GM23338 (cell line): ENCODE measurements at regions not wholly inside any gene's neighbourhood (a gene's known extent, or its start where the extent isn't known, plus 50 kb on each side); places are given as distances from the start of the nearest gene placed in this dataset.

Experiments used
- ATAC-seq: fragments of 200-7000 bp; cut with Tn5 transposase; 3 replicates; pipeline ENCODE4 v1.9.1; 2020
- DNase-seq: peaks from one replicate; pipeline ENCODE4 v3.0.0-alpha.2; 2015; ENCODE audit warnings: low spot score
- H2AFZ ChIP-seq: fragments of 200-600 bp; sonication (generic); 2 replicates; pipeline ENCODE4 v1.8.0; 2016; ENCODE audit warnings: antibody characterized with exemption, mild to moderate bottlenecking, moderate library complexity
- H3F3A ChIP-seq: fragments of 200-600 bp; sonication (generic); replicated peaks from 2 replicates; pipeline ENCODE4 v1.8.0; 2017; ENCODE audit warnings: antibody characterized with exemption, mixed run types, low read depth
- H3K27ac ChIP-seq: fragments of 200-600 bp; sonication (generic); 2 replicates; pipeline ENCODE4 v1.6.1; 2016; ENCODE audit warnings: low read depth
- H3K27me3 ChIP-seq: fragments of 200-600 bp; sonication (generic); 2 replicates; pipeline ENCODE4 v1.8.0; 2016; ENCODE audit warnings: mild to moderate bottlenecking, mixed run types, moderate library complexity; ENCODE audit not compliant: insufficient read depth
- H3K36me3 ChIP-seq: fragments of 200-600 bp; sonication (generic); 2 replicates; pipeline ENCODE4 v1.8.0; 2016; ENCODE audit warnings: mild to moderate bottlenecking; ENCODE audit not compliant: insufficient read depth
- H3K4me1 ChIP-seq: fragments of 200-600 bp; sonication (generic); 2 replicates; pipeline ENCODE4 v1.8.0; 2016; ENCODE audit warnings: mild to moderate bottlenecking, moderate library complexity; ENCODE audit not compliant: insufficient read depth
- H3K4me2 ChIP-seq: fragments of 200-600 bp; sonication (generic); 2 replicates; pipeline ENCODE4 v1.7.1; 2017; ENCODE audit warnings: mixed run types
- H3K4me3 ChIP-seq: fragments of 200-600 bp; sonication (generic); 2 replicates; pipeline ENCODE4 v1.6.1; 2016; ENCODE audit warnings: mixed run types
- H3K79me2 ChIP-seq: fragments of 200-600 bp; sonication (generic); replicated peaks from 2 replicates; pipeline ENCODE4 v1.8.0; 2017; ENCODE audit warnings: mild to moderate bottlenecking; ENCODE audit not compliant: insufficient read depth
- H3K9me2 ChIP-seq: fragments of 200-600 bp; sonication (generic); 2 replicates; pipeline ENCODE4 v1.8.0; 2017; ENCODE audit not compliant: insufficient read depth
- H4K20me1 ChIP-seq: fragments of 200-600 bp; sonication (generic); replicated peaks from 2 replicates; pipeline ENCODE4 v1.8.0; 2017; ENCODE audit warnings: mild to moderate bottlenecking; ENCODE audit not compliant: insufficient read depth
- H3K27ac Mint-ChIP-seq: 2 replicates; pipeline ENCODE4 v1.8.0; 2020; ENCODE audit warnings: inconsistent platforms, mild to moderate bottlenecking, moderate library complexity, mixed read lengths
- H3K27me3 Mint-ChIP-seq: 3 replicates; pipeline ENCODE4 v1.8.0; 2022; ENCODE audit warnings: low read depth, mild to moderate bottlenecking, moderate library complexity, mixed read lengths, inconsistent platforms; ENCODE audit not compliant: insufficient read depth, poor library complexity
- H3K36me3 Mint-ChIP-seq: 3 replicates; pipeline ENCODE4 v1.8.0; 2021; ENCODE audit warnings: low read depth, mild to moderate bottlenecking, inconsistent platforms, moderate library complexity, mixed read lengths
- H3K4me1 Mint-ChIP-seq: 3 replicates; pipeline ENCODE4 v1.8.0; 2020; ENCODE audit warnings: mild to moderate bottlenecking, inconsistent platforms, mixed read lengths
- H3K4me3 Mint-ChIP-seq: 3 replicates; pipeline ENCODE4 v1.8.0; 2021; ENCODE audit warnings: moderate library complexity, mild to moderate bottlenecking, inconsistent platforms, mixed read lengths
- H3K9me3 Mint-ChIP-seq: 3 replicates; pipeline ENCODE4 v1.8.0; 2020; ENCODE audit warnings: moderate library complexity, mild to moderate bottlenecking, inconsistent platforms, mixed read lengths
- EZH2phosphoT487 ChIP-seq: fragments of 200-600 bp; sonication (generic); IDR thresholded peaks from one replicate; pipeline ENCODE4 v1.8.1; 2018; ENCODE audit warnings: antibody characterized with exemption; ENCODE audit not compliant: unreplicated experiment
- NANOG ChIP-seq: IDR thresholded peaks from 2 replicates; pipeline ENCODE4 v1.6.1; 2016; ENCODE audit warnings: antibody characterized with exemption, borderline replicate concordance
- POLR2AphosphoS5 ChIP-seq: IDR thresholded peaks from 2 replicates; pipeline ENCODE4 v1.6.1; 2016; ENCODE audit warnings: antibody characterized with exemption, low read depth
- ZNF114 ChIP-seq: fragments of 250-450 bp; sonication (Bioruptor Pico); IDR thresholded peaks from 2 replicates; pipeline ENCODE4 v1.5.0; 2020; ENCODE audit warnings: mild to moderate bottlenecking, moderate library complexity
- ZNF462 ChIP-seq: fragments of 250-450 bp; sonication (Bioruptor Pico); IDR thresholded peaks from 2 replicates; pipeline ENCODE4 v1.5.0; 2020; ENCODE audit warnings: mild to moderate bottlenecking, moderate library complexity

GRCh38 chr2:8388781-8389180, 293.1 kb upstream of the ID2 start (continued):
- TF ChIP-seq ZNF462 (CRISPR knock-in tag), result no peak
- no peak for TF ChIP-seq NANOG
- TF ChIP-seq EZH2phosphoT487, result no peak

GRCh38 chr2:8389431-8390108, 292.3 kb upstream of the ID2 start:
- H3K27ac ChIP-seq, result no peak overlapping the region
- H4K20me1 ChIP-seq, result no peaks in the 10 kb centered on the region
- no peaks in the 10 kb centered on the region for H3K27me3 ChIP-seq
- peaks cover 3% of the 10 kb centered on the region; the same call in 2 of the 3 replicates for H3K9me3 Mint-ChIP-seq
- DNase-seq (no peak), ATAC-seq (no peak)
- TF ChIP-seq ZNF114 (CRISPR knock-in tag) (no peak), POLR2AphosphoS5 (no peak)
- no peaks in the 10 kb centered on the region; the same call in 1 of the 2 replicates for H3F3A ChIP-seq
- no peak overlapping the region for H3K27ac Mint-ChIP-seq
- peaks cover 14% of the 10 kb centered on the region; the same call in 1 of the 2 replicates for H3K9me2 ChIP-seq
- H3K27me3 Mint-ChIP-seq, result peaks cover 8% of the 10 kb centered on the region
- no peak overlapping the region for H3K4me3 ChIP-seq
- H3K36me3 ChIP-seq, result no peaks in the 10 kb centered on the region
- H3K4me3 Mint-ChIP-seq, result no peak overlapping the region
- peaks cover 12% of the 10 kb centered on the region for H3K4me1 ChIP-seq
- no peaks in the 10 kb centered on the region for H3K79me2 ChIP-seq
- peaks cover 23% of the 10 kb centered on the region for H3K4me1 Mint-ChIP-seq
- H2AFZ ChIP-seq, result no peak overlapping the region
- H3K4me2 ChIP-seq, result no peak overlapping the region
- H3K36me3 Mint-ChIP-seq, result peaks cover 3% of the 10 kb centered on the region; the same call in 1 of the 3 replicates
